Stimulated activated CD4-positive, alpha-beta T cell treated with anti-CD3 and anti-CD28 coated beads, Interleukin-1b, Interleukin-23, amount 100 ng/mL, for 24 hours (primary cell): ENCODE measurements at regions not wholly inside any gene's neighbourhood (a gene's known extent, or its start where the extent isn't known, plus 50 kb on each side); places are given as distances from the start of the nearest gene placed in this dataset.

ENCODE experiments used
- DNase-seq, 4 experiments: peaks; one replicate each; pipeline ENCODE4 v3.0.0-alpha.2; 2020; ENCODE audit warnings: low read depth in 4 of 4, low spot score in 1 of 4

DNA sequence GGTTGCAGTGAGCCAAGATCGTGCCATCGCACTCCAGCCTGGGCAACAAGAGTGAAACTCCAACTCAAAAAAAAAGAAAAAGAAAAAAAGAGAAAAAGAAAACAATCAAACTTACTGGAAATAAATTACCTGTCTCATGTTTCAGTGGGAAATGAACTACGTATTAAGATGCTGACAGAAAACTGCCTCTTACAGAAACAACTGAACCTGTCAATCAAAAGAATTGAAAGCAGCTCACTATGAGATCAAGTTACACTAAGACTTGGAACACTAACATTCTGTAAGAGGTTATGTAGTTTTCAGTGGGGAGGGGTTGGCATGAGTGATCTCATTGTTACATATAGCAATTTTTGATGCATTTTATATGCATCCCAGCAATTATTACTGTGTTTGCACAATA is 64.4 kb upstream of the SPATA31E1 start:
- DNase-seq: no peak

DNA sequence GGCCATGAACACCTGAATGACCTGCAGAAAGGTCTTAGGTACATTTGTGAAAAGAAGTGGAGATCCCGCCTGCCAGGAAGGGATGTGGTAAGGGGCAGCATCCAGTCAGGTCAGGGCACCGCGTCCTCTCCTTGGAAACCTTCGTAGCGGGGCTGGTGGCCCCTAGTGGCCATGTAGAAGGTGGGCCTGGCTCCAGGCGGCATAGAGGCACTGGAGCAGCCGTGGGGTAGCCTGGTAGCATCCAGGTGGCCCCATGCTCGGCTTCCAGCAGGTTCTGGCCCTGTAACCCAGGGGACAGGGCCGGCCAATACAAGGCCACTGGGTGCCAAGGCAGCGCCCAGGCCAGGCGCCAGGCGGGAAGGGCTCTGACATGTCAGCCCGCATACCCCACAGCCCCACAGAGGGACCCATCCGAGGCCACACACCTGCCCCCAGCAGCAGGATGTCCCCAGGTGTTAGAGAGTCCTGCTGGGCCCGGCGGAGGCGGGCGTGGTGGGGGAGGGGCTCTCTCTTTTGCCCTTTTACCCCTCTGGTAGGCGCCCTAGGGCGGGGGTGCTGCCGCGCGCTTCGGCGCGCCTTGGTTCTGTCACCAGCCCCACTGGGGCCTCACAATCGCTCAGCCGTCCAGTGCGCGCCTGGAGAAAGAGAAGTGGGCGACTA is 58.3 kb upstream of the SPATA31E1 start:
- DNase-seq: no peak

DNA sequence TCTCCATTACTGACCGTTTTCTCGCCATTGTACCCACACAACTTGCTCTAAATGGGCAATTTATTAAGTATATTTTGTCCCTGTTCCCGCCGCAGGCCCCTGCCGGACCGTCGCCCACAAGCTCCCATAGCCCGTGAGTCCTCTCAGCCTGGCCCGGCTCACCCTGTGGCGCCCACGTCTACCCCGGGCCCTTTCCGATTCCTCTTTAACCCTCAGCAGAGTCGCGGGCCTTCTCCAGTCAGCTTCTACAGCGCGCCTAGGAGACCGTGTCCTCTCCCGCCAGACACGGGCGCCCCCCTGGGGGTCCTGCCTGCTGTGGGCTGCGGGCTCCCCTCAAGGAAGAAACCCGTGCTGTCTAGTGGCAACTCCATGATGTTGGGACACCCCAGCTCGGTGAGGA is 57.8 kb upstream of the SPATA31E1 start:
- no peak for DNase-seq

DNA sequence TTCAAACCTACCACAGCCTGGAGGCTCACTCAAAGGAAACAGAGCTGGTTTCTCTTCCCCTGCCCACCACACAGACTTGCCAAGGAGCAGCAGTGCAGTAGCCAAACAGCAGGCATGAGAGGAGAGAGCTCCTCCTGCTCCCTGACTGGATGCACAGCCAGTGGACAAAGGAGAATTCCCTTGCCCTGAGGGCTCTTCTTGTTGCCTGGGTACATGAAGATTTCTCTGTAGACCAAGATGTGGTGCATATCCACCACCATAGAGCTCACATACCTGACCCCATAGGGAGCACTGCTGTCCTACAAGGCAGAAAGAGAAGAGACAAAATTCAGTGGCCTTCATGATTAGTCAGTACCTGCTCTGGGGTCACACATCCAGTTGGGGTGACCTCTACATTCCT is 56.3 kb upstream of the SPATA31E1 start:
- no peak for DNase-seq

DNA sequence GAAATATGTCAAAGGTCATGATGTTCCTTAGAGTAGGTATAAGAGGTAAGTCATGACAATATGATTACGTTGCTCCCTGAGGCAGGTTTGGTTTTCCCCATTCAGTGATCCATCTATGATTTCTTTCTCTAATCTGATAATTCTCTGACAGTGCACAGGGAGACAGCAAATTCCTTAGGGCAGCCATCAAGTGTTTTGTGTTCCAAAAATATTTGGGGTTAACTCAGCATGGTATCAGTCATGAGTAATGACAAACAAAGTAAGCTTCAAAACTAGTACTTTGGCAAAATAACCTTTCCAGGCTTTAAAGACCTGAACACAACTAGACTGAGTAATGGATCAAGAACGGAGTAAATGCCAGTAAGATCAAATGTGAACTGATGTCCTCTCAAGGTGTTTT is 55.3 kb upstream of the SPATA31E1 start:
- no peak for DNase-seq

DNA sequence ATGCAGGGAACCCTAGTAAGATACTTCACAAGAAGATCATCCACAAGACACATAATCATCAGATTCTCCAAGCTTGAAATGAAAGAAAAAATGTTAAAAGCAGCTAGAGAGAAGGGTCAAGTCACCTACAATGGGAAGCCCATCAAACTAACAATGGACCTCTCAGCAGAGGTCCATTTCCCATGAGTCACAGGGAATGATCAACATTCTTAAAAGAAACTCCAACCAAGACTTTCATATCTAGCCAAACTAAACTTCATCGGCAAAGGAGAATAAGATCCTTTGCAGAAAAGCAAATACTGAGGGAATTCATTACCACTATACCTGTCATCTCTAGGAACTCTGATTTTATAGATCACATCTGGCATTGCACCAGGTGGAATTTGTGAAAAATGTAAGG is 52.9 kb upstream of the SPATA31E1 start:
- no peak for DNase-seq

DNA sequence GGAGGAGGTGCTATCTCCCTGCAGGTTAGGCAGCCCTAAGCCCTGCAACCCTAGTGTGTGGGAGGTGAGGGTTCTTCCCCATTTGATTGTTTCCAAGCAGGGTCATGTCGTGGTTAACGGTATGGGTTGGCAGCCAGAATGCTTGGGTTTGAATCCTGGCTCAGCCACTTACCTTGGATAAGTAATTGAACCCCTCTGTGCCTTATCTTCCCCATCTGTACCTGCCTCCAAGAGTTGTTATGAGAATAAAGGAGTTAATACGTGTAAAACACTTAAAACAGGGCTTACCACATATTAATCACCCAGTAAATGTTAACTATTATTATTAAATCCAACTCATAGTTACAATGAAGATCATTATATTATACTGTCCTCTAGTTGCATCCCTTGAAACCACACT is 52.2 kb upstream of the SPATA31E1 start:
- DNase-seq: no peak

DNA sequence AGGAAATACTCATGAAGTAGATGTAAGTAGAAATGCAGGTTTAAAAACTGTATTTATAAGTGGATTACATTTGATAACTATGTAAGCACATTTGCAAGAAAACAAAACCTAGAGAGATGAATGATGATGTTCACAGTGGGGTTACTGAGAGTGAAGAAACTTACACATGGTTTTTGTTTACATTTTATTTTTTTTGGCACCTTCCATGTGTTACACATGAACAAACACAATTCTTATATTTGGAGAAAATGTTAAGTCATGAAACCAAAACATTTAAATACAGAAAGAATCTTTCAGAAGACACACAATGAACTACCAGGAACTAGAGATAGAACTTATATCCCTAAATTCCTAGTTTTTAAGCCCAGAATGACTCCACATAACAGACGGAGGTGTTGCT is 51.5 kb upstream of the SPATA31E1 start:
- DNase-seq: no peak
